Left lung (tissue), 4 donors: ENCODE measurements at regions not wholly inside any gene's neighbourhood (a gene's known extent, or its start where the extent isn't known, plus 50 kb on each side); places are given as distances from the start of the nearest gene placed in this dataset.

Experiments used
- ATAC-seq: fragments of 200-7000 bp; cut with Tn5 transposase; one replicate; pipeline ENCODE4 v1.9.1; 2020; ENCODE audit warnings: moderate library complexity
- DNase-seq, 4 donors: peaks; one replicate each; pipeline ENCODE4 v3.0.0-alpha.2; 2013 to 2020
- H3K27ac ChIP-seq, 2 donors: fragments of 200-600 bp; sonication (generic) in 1 of 2; one replicate each; pipeline versions ENCODE4 v1.5.0 to v1.8.0; 2020 to 2021
- H3K27me3 ChIP-seq, 2 donors: fragments of 200-600 bp; sonication (generic) in 1 of 2; one replicate each; pipeline versions ENCODE4 v1.5.0 to v1.8.0; 2020 to 2021
- H3K36me3 ChIP-seq, 2 donors: fragments of 200-600 bp; sonication (generic) in 1 of 2; one replicate each; pipeline versions ENCODE4 v1.5.0 to v1.8.0; 2020 to 2021
- H3K4me1 ChIP-seq, 2 donors: fragments of 200-600 bp; one replicate each; pipeline ENCODE4 v1.8.0; 2021
- H3K4me3 ChIP-seq, 2 donors: fragments of 200-600 bp; sonication (generic) in 1 of 2; one replicate each; pipeline versions ENCODE4 v1.5.0 to v1.8.0; 2020 to 2021; ENCODE audit warnings: mild to moderate bottlenecking in 1 of 2
- H3K9me3 ChIP-seq, 2 donors: fragments of 200-600 bp; sonication (generic) in 1 of 2; one replicate each; pipeline versions ENCODE4 v1.5.0 to v1.8.0; 2020 to 2021
- CTCF ChIP-seq, 2 donors: fragments of 200-600 bp; sonication (generic) in 1 of 2; IDR thresholded peaks; one replicate each; pipeline versions ENCODE4 v1.5.0 to v1.8.0; 2021; ENCODE audit warnings: antibody characterized with exemption in 2 of 2
- intact Hi-C, 2 donors: fragments of 100-400 bp; cut with DNase I; formaldehyde crosslinking; loops; one replicate each; pipeline versions ENCODE4 v1.11.2 to v1.14.2; 2022
- donor health status: DM: no; HTN: yes; CAD: no.
- donor health status: DM: no; HTN: no; CAD: no.

DNA sequence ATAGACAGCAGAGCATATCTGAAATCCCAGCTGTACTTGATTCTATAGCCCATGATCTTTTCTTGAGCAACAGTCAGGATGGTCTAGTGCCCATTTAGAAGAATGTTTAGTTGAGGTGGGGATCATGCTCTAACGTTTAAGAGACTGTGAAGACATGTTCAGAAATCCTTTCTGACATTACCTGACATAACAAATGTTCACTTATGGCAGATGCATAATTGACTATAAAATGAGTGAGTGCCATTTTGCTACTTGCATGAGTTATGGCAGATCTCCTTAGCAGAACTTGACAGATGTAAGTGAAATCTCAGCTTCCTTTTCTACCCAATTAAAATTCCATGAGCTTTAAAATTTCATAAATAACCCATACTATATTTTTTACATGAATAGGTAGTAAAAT is 209.5 kb upstream of the MMADHC start:
- Histone ChIP-seq H3K4me1 (no peaks in the 10 kb centered on the region), H3K9me3 (no peaks in the 10 kb centered on the region), H3K27ac (no peak overlapping the region), H3K27me3 (no peaks in the 10 kb centered on the region), H3K36me3 (no peaks in the 10 kb centered on the region), H3K4me3 (no peak overlapping the region)
- no peak for TF ChIP-seq CTCF (IDR thresholded peaks at IDR 0.05)
- no peak for ATAC-seq
- intact Hi-C loops, result no loop called here
- no peak for DNase-seq

GRCh38 chr2:149789549-149789948 is 202.0 kb upstream of the MMADHC start:
- no peak overlapping the region for H3K4me3 ChIP-seq
- TF ChIP-seq CTCF (IDR thresholded peaks at IDR 0.05), result no peak
- H3K9me3 ChIP-seq, result no peaks in the 10 kb centered on the region
- ATAC-seq, result no peak
- intact Hi-C loops, result no loop called here
- H3K27me3 ChIP-seq, result no peaks in the 10 kb centered on the region
- no peak for DNase-seq
- H3K4me1 ChIP-seq, result no peaks in the 10 kb centered on the region
- no peaks in the 10 kb centered on the region for H3K36me3 ChIP-seq
- H3K27ac ChIP-seq, result no peak overlapping the region

DNA sequence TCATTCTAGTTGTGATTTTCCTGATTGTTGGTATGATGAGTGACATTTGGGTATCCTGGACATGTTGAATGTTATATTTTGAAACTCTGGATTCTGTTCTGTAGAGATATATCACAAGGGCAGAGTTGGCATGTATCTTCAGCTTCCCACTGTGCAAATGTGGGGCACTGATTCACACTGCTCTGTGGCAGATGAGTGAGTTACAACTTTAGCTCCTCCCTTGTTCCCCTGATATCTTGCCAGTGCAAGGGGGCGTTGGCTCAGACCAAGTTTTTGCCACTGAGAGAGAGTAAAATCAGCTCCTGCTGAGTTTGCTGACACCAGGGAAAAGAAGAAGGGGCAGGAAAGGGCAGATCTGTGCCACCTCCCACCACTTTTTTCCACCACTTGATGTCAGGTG is 199.6 kb upstream of the MMADHC start:
- Histone ChIP-seq H3K27me3 (no peaks in the 10 kb centered on the region), H3K4me3 (no peak overlapping the region), H3K9me3 (no peaks in the 10 kb centered on the region), H3K4me1 (no peaks in the 10 kb centered on the region), H3K27ac (no peak overlapping the region), H3K36me3 (no peaks in the 10 kb centered on the region)
- no peak for TF ChIP-seq CTCF (IDR thresholded peaks at IDR 0.05)
- ATAC-seq (no peak), DNase-seq (no peak)
- intact Hi-C loops, result no loop called here

DNA sequence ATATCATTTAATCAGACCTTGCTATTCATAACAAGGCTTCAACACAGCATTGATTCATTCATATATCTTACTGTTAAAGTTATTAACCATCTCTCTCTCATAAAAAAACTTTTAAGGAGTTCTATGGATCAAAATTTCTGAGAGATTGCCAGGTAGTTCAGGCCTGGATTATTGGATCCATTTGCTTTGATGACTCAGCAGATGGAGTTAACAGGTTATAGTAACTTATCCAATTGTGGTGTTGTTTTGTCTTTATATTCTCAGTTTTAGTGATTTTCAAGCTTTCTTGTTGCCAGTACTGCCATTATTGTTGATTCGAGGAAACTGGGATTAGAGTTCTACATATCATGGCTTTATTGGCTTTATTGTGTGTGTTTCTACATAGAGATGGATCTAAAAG is 195.7 kb upstream of the MMADHC start:
- Histone ChIP-seq H3K36me3 (no peaks in the 10 kb centered on the region), H3K27me3 (no peaks in the 10 kb centered on the region), H3K27ac (no peak overlapping the region), H3K9me3 (no peaks in the 10 kb centered on the region), H3K4me3 (no peak overlapping the region), H3K4me1 (no peaks in the 10 kb centered on the region)
- no peak for TF ChIP-seq CTCF (IDR thresholded peaks at IDR 0.05)
- ATAC-seq, result no peak
- no peak for DNase-seq
- intact Hi-C loops, result no loop called here

GRCh38 chr2:149782572-149782971 is 195.0 kb upstream of the MMADHC start:
- H3K27ac ChIP-seq, result no peak overlapping the region
- intact Hi-C loops, result no loop called here
- no peaks in the 10 kb centered on the region for H3K9me3 ChIP-seq
- ATAC-seq (no peak), DNase-seq (no peak)
- no peaks in the 10 kb centered on the region for H3K27me3 ChIP-seq
- TF ChIP-seq CTCF (IDR thresholded peaks at IDR 0.05), result no peak
- H3K36me3 ChIP-seq, result no peaks in the 10 kb centered on the region
- H3K4me3 ChIP-seq, result no peak overlapping the region
- no peaks in the 10 kb centered on the region for H3K4me1 ChIP-seq
